Breast epithelium (tissue), 3 donors: ENCODE measurements at regions not wholly inside any gene's neighbourhood (a gene's known extent, or its start where the extent isn't known, plus 50 kb on each side); places are given as distances from the start of the nearest gene placed in this dataset.

Experiments
- POLR2A ChIP-seq: fragments of 450-650 bp; IDR thresholded peaks from one replicate; pipeline ENCODE4 v1.6.1; 2016; ENCODE audit warnings: antibody characterized with exemption, mild to moderate bottlenecking, moderate library complexity
- POLR2AphosphoS5 ChIP-seq, 3 donors: sonication (generic); formaldehyde crosslinking; IDR thresholded peaks; one replicate each; pipeline ENCODE4 v1.6.1; 2017; ENCODE audit warnings: antibody characterized with exemption in 3 of 3
- TF ChIP-seq, protein P1 (sequence below), 3 donors: fragments of 450-650 bp; IDR thresholded peaks; one replicate each; pipeline ENCODE4 v1.5.1; 2016 to 2017; ENCODE audit warnings: antibody characterized with exemption in 3 of 3, mild to moderate bottlenecking in 3 of 3, moderate library complexity in 3 of 3

GRCh38 chr3:112734736-112735350 is 93.9 kb upstream of the CCDC80 start:
- TF ChIP-seq, protein P1, sequence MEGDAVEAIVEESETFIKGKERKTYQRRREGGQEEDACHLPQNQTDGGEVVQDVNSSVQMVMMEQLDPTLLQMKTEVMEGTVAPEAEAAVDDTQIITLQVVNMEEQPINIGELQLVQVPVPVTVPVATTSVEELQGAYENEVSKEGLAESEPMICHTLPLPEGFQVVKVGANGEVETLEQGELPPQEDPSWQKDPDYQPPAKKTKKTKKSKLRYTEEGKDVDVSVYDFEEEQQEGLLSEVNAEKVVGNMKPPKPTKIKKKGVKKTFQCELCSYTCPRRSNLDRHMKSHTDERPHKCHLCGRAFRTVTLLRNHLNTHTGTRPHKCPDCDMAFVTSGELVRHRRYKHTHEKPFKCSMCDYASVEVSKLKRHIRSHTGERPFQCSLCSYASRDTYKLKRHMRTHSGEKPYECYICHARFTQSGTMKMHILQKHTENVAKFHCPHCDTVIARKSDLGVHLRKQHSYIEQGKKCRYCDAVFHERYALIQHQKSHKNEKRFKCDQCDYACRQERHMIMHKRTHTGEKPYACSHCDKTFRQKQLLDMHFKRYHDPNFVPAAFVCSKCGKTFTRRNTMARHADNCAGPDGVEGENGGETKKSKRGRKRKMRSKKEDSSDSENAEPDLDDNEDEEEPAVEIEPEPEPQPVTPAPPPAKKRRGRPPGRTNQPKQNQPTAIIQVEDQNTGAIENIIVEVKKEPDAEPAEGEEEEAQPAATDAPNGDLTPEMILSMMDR (IDR thresholded peaks at IDR 0.05) = peak in 1 of 3 donors; percentile 40
- no peak for TF ChIP-seq POLR2A
- no peak for TF ChIP-seq POLR2AphosphoS5 (IDR thresholded peaks at IDR 0.05)
